Effector memory CD4-positive, alpha-beta T cell (primary cell): ENCODE measurements at regions not wholly inside any gene's neighbourhood (a gene's known extent, or its start where the extent isn't known, plus 50 kb on each side); places are given as distances from the start of the nearest gene placed in this dataset.

Source experiments
- DNase-seq, 3 donors: peaks; one replicate each; pipeline ENCODE4 v3.0.0-alpha.2; 2020
- H3K27ac ChIP-seq: 2 replicates; pipeline ENCODE4 v1.7.0; 2013; ENCODE audit warnings: mild to moderate bottlenecking, low read length, moderate library complexity; ENCODE audit not compliant: insufficient read depth, poor library complexity, severe bottlenecking
- H3K27me3 ChIP-seq: replicated peaks from 2 replicates; pipeline ENCODE4 v1.7.0; 2013; ENCODE audit warnings: mild to moderate bottlenecking, low read length; ENCODE audit not compliant: insufficient read depth, control insufficient read depth, poor library complexity, severe bottlenecking
- H3K36me3 ChIP-seq: 2 replicates; pipeline ENCODE4 v1.7.0; 2013; ENCODE audit warnings: mild to moderate bottlenecking, low read length, moderate library complexity; ENCODE audit not compliant: control insufficient read depth, insufficient read depth
- H3K4me1 ChIP-seq: 2 replicates; pipeline ENCODE4 v1.7.0; 2013; ENCODE audit warnings: low read length, mild to moderate bottlenecking; ENCODE audit not compliant: control insufficient read depth, insufficient read depth, poor library complexity, severe bottlenecking
- H3K4me3 ChIP-seq: 2 replicates; pipeline ENCODE4 v1.7.0; 2013; ENCODE audit warnings: low read length, low read depth, mild to moderate bottlenecking; ENCODE audit not compliant: insufficient read depth, poor library complexity, severe bottlenecking
- H3K9me3 ChIP-seq: 2 replicates; pipeline ENCODE4 v1.7.0; 2013; ENCODE audit warnings: mild to moderate bottlenecking, low read length, moderate library complexity; ENCODE audit not compliant: control insufficient read depth

- DNase-seq, result no peak
- no peaks in the 10 kb centered on the region for H3K36me3 ChIP-seq
- no peaks in the 10 kb centered on the region for H3K4me1 ChIP-seq
- no peaks in the 10 kb centered on the region for H3K9me3 ChIP-seq
- H3K27ac ChIP-seq, result no peak overlapping the region
- H3K4me3 ChIP-seq, result no peak overlapping the region
- no peaks in the 10 kb centered on the region for H3K27me3 ChIP-seq
Measured at GRCh38 chr2:81675641-81676040, 1371.1 kb upstream of the LRRTM1 start.

GRCh38 chr2:81672923-81673322, 1368.4 kb upstream of the LRRTM1 start:
- Histone ChIP-seq H3K36me3 (no peaks in the 10 kb centered on the region), H3K4me1 (no peaks in the 10 kb centered on the region), H3K9me3 (no peaks in the 10 kb centered on the region), H3K27ac (no peak overlapping the region), H3K4me3 (no peak overlapping the region), H3K27me3 (no peaks in the 10 kb centered on the region)
- no peak for DNase-seq

- H3K27me3 ChIP-seq, result no peaks in the 10 kb centered on the region
- H3K4me1 ChIP-seq, result no peaks in the 10 kb centered on the region
- H3K27ac ChIP-seq, result no peak overlapping the region
- H3K36me3 ChIP-seq, result no peaks in the 10 kb centered on the region
- H3K4me3 ChIP-seq, result no peak overlapping the region
- H3K9me3 ChIP-seq, result no peaks in the 10 kb centered on the region
- no peak for DNase-seq
Measured at GRCh38 chr2:81672516-81672915, 1368.0 kb upstream of the LRRTM1 start.

GRCh38 chr2:81670885-81671284, 1366.3 kb upstream of the LRRTM1 start:
- no peak overlapping the region for H3K27ac ChIP-seq
- no peaks in the 10 kb centered on the region for H3K36me3 ChIP-seq
- no peak overlapping the region for H3K4me3 ChIP-seq
- H3K9me3 ChIP-seq, result no peaks in the 10 kb centered on the region
- H3K27me3 ChIP-seq, result no peaks in the 10 kb centered on the region
- no peaks in the 10 kb centered on the region for H3K4me1 ChIP-seq
- no peak for DNase-seq

GRCh38 chr2:81661081-81661480, 1356.5 kb upstream of the LRRTM1 start:
- Histone ChIP-seq H3K36me3 (no peaks in the 10 kb centered on the region), H3K9me3 (peaks cover 3% of the 10 kb centered on the region), H3K27me3 (no peaks in the 10 kb centered on the region), H3K4me1 (no peaks in the 10 kb centered on the region), H3K27ac (no peak overlapping the region), H3K4me3 (no peak overlapping the region)
- no peak for DNase-seq

GRCh38 chr2:81658227-81658626, 1353.7 kb upstream of the LRRTM1 start:
- no peaks in the 10 kb centered on the region for H3K4me1 ChIP-seq
- DNase-seq, result no peak

GRCh38 chr2:81650048-81650971, 1345.8 kb upstream of the LRRTM1 start:
- no peaks in the 10 kb centered on the region for H3K27me3 ChIP-seq
- H3K4me3 ChIP-seq, result no peak overlapping the region
- no peak overlapping the region for H3K27ac ChIP-seq
- H3K4me1 ChIP-seq, result no peaks in the 10 kb centered on the region
- DNase-seq, result no peak
- H3K36me3 ChIP-seq, result no peaks in the 10 kb centered on the region
- no peaks in the 10 kb centered on the region for H3K9me3 ChIP-seq

More at GRCh38 chr2:81658227-81658626, 1353.7 kb upstream of the LRRTM1 start:
- Histone ChIP-seq H3K36me3 (no peaks in the 10 kb centered on the region), H3K27ac (no peak overlapping the region), H3K9me3 (peaks cover 3% of the 10 kb centered on the region), H3K4me3 (no peak overlapping the region), H3K27me3 (no peaks in the 10 kb centered on the region)

- Histone ChIP-seq H3K27me3 (no peaks in the 10 kb centered on the region), H3K36me3 (no peaks in the 10 kb centered on the region), H3K4me3 (no peak overlapping the region), H3K9me3 (no peaks in the 10 kb centered on the region), H3K4me1 (no peaks in the 10 kb centered on the region), H3K27ac (no peak overlapping the region)
- no peak for DNase-seq
Measured at GRCh38 chr2:81648806-81649205, 1344.3 kb upstream of the LRRTM1 start.

- no peak for DNase-seq
Measured at GRCh38 chr2:81648370-81648769, 1343.8 kb upstream of the LRRTM1 start.

GRCh38 chr2:81647715-81648230, 1343.2 kb upstream of the LRRTM1 start:
- no peak overlapping the region for H3K27ac ChIP-seq

More at GRCh38 chr2:81648370-81648769, 1343.8 kb upstream of the LRRTM1 start:
- no peaks in the 10 kb centered on the region for H3K27me3 ChIP-seq
- H3K4me1 ChIP-seq, result no peaks in the 10 kb centered on the region
- no peaks in the 10 kb centered on the region for H3K9me3 ChIP-seq
- H3K36me3 ChIP-seq, result no peaks in the 10 kb centered on the region
- H3K27ac ChIP-seq, result no peak overlapping the region
- no peak overlapping the region for H3K4me3 ChIP-seq

More at GRCh38 chr2:81647715-81648230, 1343.2 kb upstream of the LRRTM1 start:
- H3K4me3 ChIP-seq, result no peak overlapping the region
- no peaks in the 10 kb centered on the region for H3K27me3 ChIP-seq
- no peaks in the 10 kb centered on the region for H3K9me3 ChIP-seq
- DNase-seq, result no peak
- no peaks in the 10 kb centered on the region for H3K36me3 ChIP-seq
- H3K4me1 ChIP-seq, result no peaks in the 10 kb centered on the region
